IMR-90 (cell line): ENCODE measurements at regions not wholly inside any gene's neighbourhood (a gene's known extent, or its start where the extent isn't known, plus 50 kb on each side); places are given as distances from the start of the nearest gene placed in this dataset.

Source experiments
- ATAC-seq: fragments of 200-7000 bp; cut with Tn5 transposase; 2 replicates; pipeline ENCODE4 v1.9.1; 2020; ENCODE audit warnings: low read depth, mild to moderate bottlenecking, moderate library complexity
- BruUV-seq: library from RNA; stranded (reverse); fragments of 400-500 nt; replicated peaks from 2 replicates; lab custom pipeline; 2021; lab: Mats Ljungman, UMichigan
- CTCF ChIA-PET: fragments of 300-600 bp; formaldehyde crosslinking; extraction: SDS; loops from one replicate; lab custom pipeline; 2021; ENCODE audit warnings: antibody characterized with exemption; lab: Yijun Ruan, JAX
- POLR2A ChIA-PET: fragments of 300-600 bp; sonication (Branson Sonifier 250); formaldehyde crosslinking; loops from one replicate; lab custom pipeline; 2022; ENCODE audit warnings: antibody characterized with exemption; ENCODE audit not compliant: unreplicated experiment; lab: Charles Lee
- DNase-seq: peaks from one replicate; pipeline ENCODE4 v3.0.0; 2013
- H2AFZ ChIP-seq: replicated peaks from 2 replicates; pipeline ENCODE3; 2013; ENCODE audit warnings: low read length, mild to moderate bottlenecking; ENCODE audit not compliant: poor library complexity
- H2AK5ac ChIP-seq: 2 replicates; pipeline ENCODE4 v1.6.1; 2013; ENCODE audit warnings: low read depth, low read length, inconsistent platforms
- H2AK9ac ChIP-seq: replicated peaks from 2 replicates; pipeline ENCODE3; 2013; ENCODE audit warnings: mild to moderate bottlenecking, low read depth, low read length, moderate library complexity; ENCODE audit not compliant: poor library complexity
- H2BK120ac ChIP-seq: 2 replicates; pipeline ENCODE4 v1.6.1; 2013; ENCODE audit warnings: low read depth, low read length, inconsistent platforms
- H2BK15ac ChIP-seq: 3 replicates; pipeline ENCODE4 v1.6.1; 2013; ENCODE audit warnings: low read depth, low read length, inconsistent platforms
- H2BK20ac ChIP-seq: 2 replicates; pipeline ENCODE4 v1.6.1; 2013; ENCODE audit warnings: low read depth, mild to moderate bottlenecking, inconsistent platforms, low read length, moderate library complexity
- H2BK5ac ChIP-seq: 2 replicates; pipeline ENCODE4 v1.6.1; 2013; ENCODE audit warnings: mild to moderate bottlenecking, low read depth, low read length, inconsistent platforms; ENCODE audit not compliant: poor library complexity, severe bottlenecking
- H3K14ac ChIP-seq: replicated peaks from 2 replicates; pipeline ENCODE4 v1.6.1; 2013; ENCODE audit warnings: low read depth, low read length, inconsistent platforms
- H3K18ac ChIP-seq: 2 replicates; pipeline ENCODE4 v1.6.1; 2013; ENCODE audit warnings: low read depth, low read length, control low read depth
- H3K23ac ChIP-seq: 2 replicates; pipeline ENCODE4 v1.6.1; 2013; ENCODE audit warnings: low read depth, low read length, inconsistent platforms
- H3K27ac ChIP-seq: 2 replicates; pipeline ENCODE4 v1.5.1; 2013; ENCODE audit warnings: mild to moderate bottlenecking, control low read depth, low read length; ENCODE audit not compliant: insufficient read depth
- H3K27me3 ChIP-seq: 2 replicates; pipeline ENCODE4 v1.6.1; 2013; ENCODE audit warnings: low read length; ENCODE audit not compliant: control insufficient read depth, insufficient read depth
- H3K36me3 ChIP-seq: 2 replicates; pipeline ENCODE4 v1.6.1; 2013; ENCODE audit warnings: low read length, mixed read lengths; ENCODE audit not compliant: control insufficient read depth, insufficient read depth
- H3K4ac ChIP-seq: 2 replicates; pipeline ENCODE4 v1.6.1; 2013; ENCODE audit warnings: low read depth, low read length, inconsistent platforms
- H3K4me1 ChIP-seq: 2 replicates; pipeline ENCODE4 v1.6.1; 2013; ENCODE audit warnings: low read length, mixed read lengths; ENCODE audit not compliant: control insufficient read depth, insufficient read depth
- H3K4me2 ChIP-seq: 2 replicates; pipeline ENCODE4 v1.6.1; 2013; ENCODE audit warnings: low read depth, mild to moderate bottlenecking, control low read depth, low read length, moderate library complexity
- H3K4me3 ChIP-seq: 2 replicates; pipeline ENCODE4 v1.5.1; 2013; ENCODE audit warnings: low read depth, mild to moderate bottlenecking, control low read depth, low read length, moderate library complexity; ENCODE audit not compliant: insufficient read depth
- H3K56ac ChIP-seq: 2 replicates; pipeline ENCODE4 v1.6.1; 2013; ENCODE audit warnings: low read length, inconsistent platforms; ENCODE audit not compliant: insufficient read depth; ENCODE audit errors: extremely low read depth
- H3K79me1 ChIP-seq, 2 experiments: 2 replicates each; pipeline ENCODE4 v1.6.1; 2013; ENCODE audit warnings: low read length in 2 of 2, inconsistent platforms in 1 of 2, low read depth in 1 of 2
- H3K9ac ChIP-seq: 2 replicates; pipeline ENCODE4 v1.6.1; 2013; ENCODE audit warnings: low read depth, low read length, control low read depth
- H3K9me1 ChIP-seq: 2 replicates; pipeline ENCODE4 v1.6.1; 2013; ENCODE audit warnings: low read length, inconsistent platforms; ENCODE audit not compliant: insufficient read depth
- H3K9me3 ChIP-seq: 2 replicates; pipeline ENCODE4 v1.6.1; 2013; ENCODE audit warnings: low read length; ENCODE audit not compliant: control insufficient read depth, insufficient read depth
- H4K20me1 ChIP-seq: 2 replicates; pipeline ENCODE4 v1.6.1; 2013; ENCODE audit warnings: low read length, inconsistent platforms; ENCODE audit not compliant: insufficient read depth
- H4K5ac ChIP-seq: 2 replicates; pipeline ENCODE4 v1.6.1; 2013; ENCODE audit warnings: mild to moderate bottlenecking, low read depth, low read length, control low read depth
- H4K8ac ChIP-seq, 2 experiments: 2 replicates each; pipeline ENCODE4 v1.6.1; 2013; ENCODE audit warnings: low read depth in 2 of 2, low read length in 2 of 2, control low read depth in 1 of 2, inconsistent platforms in 1 of 2
- H4K91ac ChIP-seq: 2 replicates; pipeline ENCODE4 v1.6.1; 2013; ENCODE audit warnings: low read depth, low read length, inconsistent platforms; ENCODE audit not compliant: insufficient read depth
- CEBPB ChIP-seq: IDR thresholded peaks from 2 replicates; pipeline ENCODE4 v1.6.1; 2012; ENCODE audit warnings: low read depth, low read length, improper control_type of control experiment
- ELK1 ChIP-seq: fragments of 150-350 bp; IDR thresholded peaks from 2 replicates; pipeline ENCODE4 v1.6.1; 2016; ENCODE audit warnings: low read depth, mild to moderate bottlenecking, low read length, moderate library complexity, borderline replicate concordance
- FOS ChIP-seq: fragments of 150-350 bp; IDR thresholded peaks from 2 replicates; pipeline ENCODE4 v1.6.1; 2016; ENCODE audit warnings: low read depth, low read length
- MAFK ChIP-seq: IDR thresholded peaks from 2 replicates; pipeline ENCODE4 v1.6.1; 2012; ENCODE audit warnings: low read depth, low read length, improper control_type of control experiment
- MAZ ChIP-seq: IDR thresholded peaks from 2 replicates; pipeline ENCODE4 v1.6.1; 2012; ENCODE audit warnings: low read depth, mild to moderate bottlenecking, low read length, improper control_type of control experiment, moderate library complexity, borderline replicate concordance
- NFE2L2 ChIP-seq: fragments of 150-350 bp; IDR thresholded peaks from 2 replicates; pipeline ENCODE4 v1.6.1; 2016; ENCODE audit warnings: low read depth, mild to moderate bottlenecking, low read length
- POLR2A ChIP-seq: IDR thresholded peaks from 2 replicates; pipeline ENCODE4 v1.6.1; 2012; ENCODE audit warnings: mild to moderate bottlenecking, low read depth, low read length
- RFX5 ChIP-seq: IDR thresholded peaks from 2 replicates; pipeline ENCODE4 v1.8.0; 2012; ENCODE audit warnings: low read depth, mild to moderate bottlenecking, low read length, moderate library complexity
- SMC3 ChIP-seq: fragments of 150-350 bp; IDR thresholded peaks from 2 replicates; pipeline ENCODE4 v1.6.1; 2016; ENCODE audit warnings: low read depth, mild to moderate bottlenecking, antibody characterized with exemption, low read length, moderate library complexity
- USF2 ChIP-seq: fragments of 150-350 bp; IDR thresholded peaks from 2 replicates; pipeline ENCODE4 v1.6.1; 2017; ENCODE audit warnings: mild to moderate bottlenecking, antibody characterized with exemption, low read length, low read depth
- WGBS, 2 experiments: methylation state at CpG; one replicate each; pipeline versions ENCODE4 v1.1.5 to v1.1.7; 2013; ENCODE audit warnings: missing lambda C conversion rate in 2 of 2; ENCODE audit not compliant: insufficient read length in 1 of 2; ENCODE audit errors: extremely low coverage in 2 of 2; 5-methylcytosine and 5-hydroxymethylcytosine counted together
- dilution Hi-C: fragments of 300-500 bp; cut with HindIII; formaldehyde crosslinking; loops from one replicate; pipeline ENCODE4 v1.14.3; 2018; ENCODE audit warnings: low sequenced_read_pairs; ENCODE audit not compliant: unreplicated experiment
- in situ Hi-C: fragments of 300-500 bp; cut with MboI; formaldehyde crosslinking; loops from 3 replicates; pipeline ENCODE4 v1.14.3; 2019; ENCODE audit warnings: low sequenced_read_pairs, inconsistent platforms, mixed read lengths
- intact Hi-C: fragments of 100-400 bp; cut with micrococcal nuclease; formaldehyde crosslinking; loops from 2 replicates; pipeline ENCODE4 v1.10.0; 2022
- TF ChIP-seq, protein P1 (sequence below): conservative IDR thresholded peaks from 2 replicates; pipeline ENCODE4 v1.5.1; 2012; ENCODE audit warnings: mild to moderate bottlenecking, low read depth, low read length, improper control_type of control experiment

- in situ Hi-C loops (no loop called here), intact Hi-C loops (no loop called here), dilution Hi-C loops (no loop called here)
- Histone ChIP-seq H3K18ac (no peak overlapping the region), H3K36me3 (no peaks in the 10 kb centered on the region), H3K27ac (no peak overlapping the region), H2AK9ac (no peak overlapping the region), H2BK15ac (no peak overlapping the region), H3K4me1 (no peaks in the 10 kb centered on the region), H2BK120ac (no peak overlapping the region), H3K23ac (no peak overlapping the region), H2BK20ac (no peak overlapping the region), H2BK5ac (no peak overlapping the region), H4K20me1 (no peaks in the 10 kb centered on the region), H3K27me3 (no peaks in the 10 kb centered on the region), H3K4ac (no peak overlapping the region), H3K14ac (no peak overlapping the region), H3K56ac (no peak overlapping the region), H4K8ac (no peak overlapping the region), H3K79me1 (no peaks in the 10 kb centered on the region), H2AK5ac (no peak overlapping the region), H3K4me2 (no peak overlapping the region), H3K4me3 (no peak overlapping the region), H3K9me3 (0 out of 2 replicates have a peak, but pooled peaks cover 2% of the 10 kb centered on the region), H4K5ac (no peak overlapping the region), H4K91ac (no peak overlapping the region), H2AFZ (no peak overlapping the region), H3K9ac (no peak overlapping the region), H3K9me1 (no peaks in the 10 kb centered on the region)
- no peak for TF ChIP-seq MAZ
- TF ChIP-seq MAFK, result no peak
- TF ChIP-seq, protein P1, sequence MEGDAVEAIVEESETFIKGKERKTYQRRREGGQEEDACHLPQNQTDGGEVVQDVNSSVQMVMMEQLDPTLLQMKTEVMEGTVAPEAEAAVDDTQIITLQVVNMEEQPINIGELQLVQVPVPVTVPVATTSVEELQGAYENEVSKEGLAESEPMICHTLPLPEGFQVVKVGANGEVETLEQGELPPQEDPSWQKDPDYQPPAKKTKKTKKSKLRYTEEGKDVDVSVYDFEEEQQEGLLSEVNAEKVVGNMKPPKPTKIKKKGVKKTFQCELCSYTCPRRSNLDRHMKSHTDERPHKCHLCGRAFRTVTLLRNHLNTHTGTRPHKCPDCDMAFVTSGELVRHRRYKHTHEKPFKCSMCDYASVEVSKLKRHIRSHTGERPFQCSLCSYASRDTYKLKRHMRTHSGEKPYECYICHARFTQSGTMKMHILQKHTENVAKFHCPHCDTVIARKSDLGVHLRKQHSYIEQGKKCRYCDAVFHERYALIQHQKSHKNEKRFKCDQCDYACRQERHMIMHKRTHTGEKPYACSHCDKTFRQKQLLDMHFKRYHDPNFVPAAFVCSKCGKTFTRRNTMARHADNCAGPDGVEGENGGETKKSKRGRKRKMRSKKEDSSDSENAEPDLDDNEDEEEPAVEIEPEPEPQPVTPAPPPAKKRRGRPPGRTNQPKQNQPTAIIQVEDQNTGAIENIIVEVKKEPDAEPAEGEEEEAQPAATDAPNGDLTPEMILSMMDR, result no peak
- no peak for TF ChIP-seq USF2
- TF ChIP-seq RFX5, result no peak
- TF ChIP-seq SMC3, result no peak
- TF ChIP-seq NFE2L2, result no peak
- TF ChIP-seq FOS, result no peak
- no peak for TF ChIP-seq ELK1
- no peak for TF ChIP-seq CEBPB
- no peak for TF ChIP-seq POLR2A
- WGBS, 2 experiments, result 74% methylated on average over 4 of the region's 10 CpGs; no CpG with 5 or more reads in 1 of the 2 experiments
- no peak for ATAC-seq
- no peak for DNase-seq
- CTCF ChIA-PET, result no interaction called here
- POLR2A ChIA-PET, result no interaction called here
- BruUV-seq, result no TSS peak
Measured at GRCh38 chr11:38667359-38667758, 2069.3 kb upstream of the RAG2 start.
